Thyroid gland (tissue), 4 donors: ENCODE measurements at regions not wholly inside any gene's neighbourhood (a gene's known extent, or its start where the extent isn't known, plus 50 kb on each side); places are given as distances from the start of the nearest gene placed in this dataset.

Experiments
- CTCF ChIP-seq, 6 experiments: fragments of 200-600 bp in 3 of 6; fragments of 450-650 bp in 3 of 6; sonication (generic) in 3 of 6; IDR thresholded peaks; one replicate each; pipeline ENCODE4 v1.5.1; 2016 to 2019; ENCODE audit warnings: antibody characterized with exemption in 6 of 6, mild to moderate bottlenecking in 2 of 6, inconsistent platforms in 1 of 6, moderate library complexity in 1 of 6
- POLR2A ChIP-seq, 2 donors: fragments of 450-650 bp; IDR thresholded peaks; one replicate each; pipeline ENCODE4 v1.6.1; 2017; ENCODE audit warnings: antibody characterized with exemption in 2 of 2, mild to moderate bottlenecking in 2 of 2, moderate library complexity in 1 of 2

DNA sequence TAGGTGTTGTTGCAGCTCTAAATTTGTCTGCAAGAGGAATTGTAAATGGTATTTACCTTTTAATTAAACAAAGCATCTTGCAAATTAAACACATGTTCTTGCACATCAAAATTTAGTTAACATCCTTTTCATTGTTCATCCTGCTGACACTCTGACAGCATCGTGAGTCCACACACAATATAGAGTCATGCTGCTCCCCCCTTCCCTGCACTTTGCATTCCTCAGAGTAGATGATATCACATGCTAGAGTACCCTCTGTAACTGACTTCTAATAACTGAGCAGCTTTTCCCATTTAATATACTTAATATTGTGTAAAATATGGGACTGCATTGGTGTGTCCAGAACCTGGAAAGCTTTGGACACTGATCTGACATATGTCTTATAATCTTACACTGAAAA, 138.8 kb upstream of the DPYD start:
- TF ChIP-seq CTCF (IDR thresholded peaks at IDR 0.05): no peak
- TF ChIP-seq POLR2A (IDR thresholded peaks at IDR 0.05): no peak
